ENCODE measurements at regions not wholly inside any gene's neighbourhood (a gene's known extent, or its start where the extent isn't known, plus 50 kb on each side); places are given as distances from the start of the nearest gene placed in this dataset.

GRCh38 chr2:154961676-154962075, 263.2 kb downstream of the KCNJ3 start:
- Histone ChIP-seq H2AK9ac (replicated peaks; ENCODE audit: low read depth, low read length, poor library complexity) (no peak overlapping the region), H3K9me1 (ENCODE audit: insufficient read depth, low read length) (no peaks in the 10 kb centered on the region), H4K20me1 (ENCODE audit: insufficient read depth, low read length) (no peaks in the 10 kb centered on the region), H2AFZ (replicated peaks; ENCODE audit: low read length, poor library complexity) (no peak overlapping the region), H3K27ac (ENCODE audit: insufficient read depth, low read length) (no peak overlapping the region), H2BK20ac (ENCODE audit: low read depth, low read length) (no peak overlapping the region), H2BK15ac (ENCODE audit: low read depth, low read length) (no peak overlapping the region), H3K4ac (ENCODE audit: low read depth, low read length) (no peak overlapping the region), H2BK5ac (ENCODE audit: low read depth, low read length, poor library complexity, severe bottlenecking) (no peak overlapping the region), H3K23ac (ENCODE audit: low read depth, low read length) (no peak overlapping the region), H4K8ac (ENCODE audit: low read depth in 2 of 2, low read length in 2 of 2) (no peak overlapping the region), H3K9me3 (ENCODE audit: control insufficient read depth, insufficient read depth, low read length) (no peaks in the 10 kb centered on the region), H3K9ac (ENCODE audit: low read depth, low read length) (no peak overlapping the region), H3K4me3 (ENCODE audit: insufficient read depth, low read depth, low read length) (no peak overlapping the region), H3K56ac (ENCODE audit: extremely low read depth, insufficient read depth, low read length) (no peak overlapping the region), H3K27me3 (ENCODE audit: control insufficient read depth, insufficient read depth, low read length) (no peaks in the 10 kb centered on the region), H3K4me2 (ENCODE audit: low read depth, low read length) (no peak overlapping the region), H4K91ac (ENCODE audit: insufficient read depth, low read depth, low read length) (no peak overlapping the region), H2BK120ac (ENCODE audit: low read depth, low read length) (no peak overlapping the region), H3K36me3 (ENCODE audit: control insufficient read depth, insufficient read depth, low read length) (no peaks in the 10 kb centered on the region), H3K14ac (replicated peaks; ENCODE audit: low read depth, low read length) (no peak overlapping the region), H4K5ac (ENCODE audit: low read depth, low read length) (no peak overlapping the region), H3K4me1 (ENCODE audit: control insufficient read depth, insufficient read depth, low read length) (no peaks in the 10 kb centered on the region), H3K79me1 (ENCODE audit: low read depth in 1 of 2, low read length in 2 of 2) (no peaks in the 10 kb centered on the region), H2AK5ac (ENCODE audit: low read depth, low read length) (no peak overlapping the region), H3K18ac (ENCODE audit: low read depth, low read length) (no peak overlapping the region)
- CTCF ChIA-PET: no interaction called here
- in situ Hi-C loops (cut with MboI; ENCODE audit: low sequenced_read_pairs) (no loop called here), dilution Hi-C loops (cut with HindIII; ENCODE audit: low sequenced_read_pairs, unreplicated experiment) (no loop called here), intact Hi-C loops (cut with micrococcal nuclease) (no loop called here)
- no peak for ATAC-seq (ENCODE audit: low read depth)
- WGBS, 2 experiments (ENCODE audit: extremely low coverage in 2 of 2, insufficient read length in 1 of 2): no CpG with 5 or more reads among the region's 2 CpGs
- POLR2A ChIA-PET (ENCODE audit: unreplicated experiment): no interaction called here
- TF ChIP-seq RFX5 (IDR thresholded peaks at IDR 0.05; ENCODE audit: low read depth, low read length): no peak
- no peak for TF ChIP-seq MXI1 (IDR thresholded peaks at IDR 0.05; ENCODE audit: borderline replicate concordance, low read depth, low read length)
- TF ChIP-seq USF2 (IDR thresholded peaks at IDR 0.05; ENCODE audit: low read depth, low read length): no peak
- no peak for TF ChIP-seq NFE2L2 (IDR thresholded peaks at IDR 0.05; ENCODE audit: low read depth, low read length)
- TF ChIP-seq MAZ (IDR thresholded peaks at IDR 0.05; ENCODE audit: borderline replicate concordance, low read depth, low read length): no peak
- no peak for TF ChIP-seq SMC3 (IDR thresholded peaks at IDR 0.05; ENCODE audit: low read depth, low read length)
- no peak for TF ChIP-seq POLR2A (IDR thresholded peaks at IDR 0.05; ENCODE audit: low read depth, low read length)
- TF ChIP-seq FOS (IDR thresholded peaks at IDR 0.05; ENCODE audit: low read depth, low read length): no peak
- no peak for TF ChIP-seq RCOR1 (IDR thresholded peaks at IDR 0.05; ENCODE audit: insufficient replicate concordance, low read length)
- TF ChIP-seq CEBPB (IDR thresholded peaks at IDR 0.05; ENCODE audit: low read depth, low read length): no peak
- TF ChIP-seq RAD21 (IDR thresholded peaks at IDR 0.05; ENCODE audit: low read length): no peak
- TF ChIP-seq CTCF (conservative IDR thresholded peaks at IDR 0.05; ENCODE audit: low read depth, low read length): no peak
- no TSS peak for BruUV-seq (replicated peaks)
- DNase-seq: no peak

Data from IMR-90 (cell line).